HepG2 (cell line): ENCODE measurements at regions not wholly inside any gene's neighbourhood (a gene's known extent, or its start where the extent isn't known, plus 50 kb on each side); places are given as distances from the start of the nearest gene placed in this dataset.

ENCODE experiments used
- ATAC-seq: fragments of 200-7000 bp; cut with Tn5 transposase; 3 replicates; pipeline ENCODE4 v1.9.1; 2020; ENCODE audit warnings: mild to moderate bottlenecking, moderate library complexity
- BruUV-seq: library from RNA; stranded (reverse); fragments of 400-500 nt; replicated peaks from 2 replicates; lab custom pipeline; 2021; lab: Mats Ljungman, UMichigan
- CTCF ChIA-PET: fragments of 300-600 bp; formaldehyde crosslinking; extraction: SDS; loops from one replicate; lab custom pipeline; 2021; ENCODE audit warnings: low total read pairs, inconsistent platforms, low intra/inter-chr PET ratio; lab: Yijun Ruan, JAX
- POLR2A ChIA-PET: fragments of 350-600 bp; sonication (Branson Sonifier 250); formaldehyde crosslinking; loops from one replicate; lab custom pipeline; 2020; ENCODE audit warnings: antibody characterized with exemption, inconsistent platforms; lab: Yijun Ruan, JAX
- DNase-seq: peaks from one replicate; pipeline ENCODE4 v3.0.0-alpha.2; 2015; ENCODE audit warnings: low spot score
- FAIRE-seq: peaks from 3 replicates; lab custom pipeline; 2011; peaks lifted over from hg19 to GRCh38; lab: Jason Lieb, UNC
- H2AFZ ChIP-seq: one replicate; pipeline ENCODE4 v1.6.1; 2011; ENCODE audit warnings: low read length, inconsistent platforms
- H3K27ac ChIP-seq: fragments of 300-600 bp; 3 replicates; pipeline ENCODE4 v1.8.0; 2011; ENCODE audit warnings: mixed run types, mild to moderate bottlenecking, mixed read lengths, low read length, inconsistent platforms; ENCODE audit not compliant: insufficient read depth; ENCODE audit errors: extremely low read length
- H3K27me3 ChIP-seq, 2 experiments: fragments of 200-600 bp in 1 of 2; 2 replicates in 1 of 2; 3 replicates in 1 of 2; pipeline versions ENCODE4 v1.6.0 to v1.8.0; 2011; ENCODE audit warnings: low read length in 2 of 2, mild to moderate bottlenecking in 2 of 2, moderate library complexity in 2 of 2, inconsistent platforms in 1 of 2; ENCODE audit not compliant: insufficient read depth in 2 of 2, control insufficient read depth in 1 of 2
- H3K36me3 ChIP-seq, 2 experiments: fragments of 200-600 bp in 1 of 2; replicated peaks in 1 of 2; 2 replicates in 1 of 2; 3 replicates in 1 of 2; pipeline versions ENCODE4 v1.5.1 to v1.8.0; 2011; ENCODE audit warnings: low read length in 2 of 2, inconsistent platforms in 1 of 2; ENCODE audit not compliant: insufficient read depth in 2 of 2, control insufficient read depth in 1 of 2
- H3K4me1 ChIP-seq: 2 replicates; pipeline ENCODE4 v1.5.1; 2012; ENCODE audit warnings: low read length, inconsistent platforms; ENCODE audit not compliant: insufficient read depth
- H3K4me2 ChIP-seq: 2 replicates; pipeline ENCODE4 v1.6.0; 2011; ENCODE audit warnings: low read depth, low read length, inconsistent platforms
- H3K4me3 ChIP-seq, 3 experiments: fragments of 200-600 bp in 1 of 3; sonication (generic), shearing (Covaris generic) in 1 of 3; replicated peaks in 1 of 3; 2 replicates each; pipeline ENCODE4 v1.5.1; 2011 to 2016; ENCODE audit warnings: low read length in 3 of 3, inconsistent platforms in 2 of 3, low read depth in 2 of 3, mild to moderate bottlenecking in 2 of 3, control low read depth in 1 of 3, mixed read lengths in 1 of 3; ENCODE audit not compliant: insufficient read depth in 1 of 3
- H3K79me2 ChIP-seq: one replicate; pipeline ENCODE4 v1.6.1; 2011; ENCODE audit warnings: low read length, inconsistent platforms; ENCODE audit not compliant: insufficient read depth
- H3K9ac ChIP-seq: 2 replicates; pipeline ENCODE4 v1.6.0; 2011; ENCODE audit warnings: mild to moderate bottlenecking, low read depth, low read length, inconsistent platforms; ENCODE audit not compliant: insufficient read depth
- H3K9me3 ChIP-seq: 2 replicates; pipeline ENCODE4 v1.5.1; 2012; ENCODE audit warnings: mild to moderate bottlenecking, low read length
- H4K20me1 ChIP-seq: 2 replicates; pipeline ENCODE4 v1.6.0; 2011; ENCODE audit warnings: inconsistent platforms, mild to moderate bottlenecking, low read length, moderate library complexity; ENCODE audit not compliant: insufficient read depth
- CCDC6 ChIP-seq: sonication (generic); formaldehyde crosslinking; IDR thresholded peaks from 2 replicates; pipeline ENCODE4 v1.8.1; 2022; ENCODE audit warnings: mild to moderate bottlenecking, missing genetic modification reagents, moderate library complexity
- ELF3 ChIP-seq: IDR thresholded peaks from 2 replicates; pipeline ENCODE4 v1.6.1; 2016; ENCODE audit warnings: missing genetic modification reagents, missing compliant biosample characterization
- FOXJ3 ChIP-seq: sonication (generic); formaldehyde crosslinking; IDR thresholded peaks from 2 replicates; pipeline ENCODE4 v1.4.0; 2020; ENCODE audit warnings: missing genetic modification reagents, mild to moderate bottlenecking, borderline replicate concordance
- JUND ChIP-seq: sonication (generic); formaldehyde crosslinking; IDR thresholded peaks from 2 replicates; pipeline ENCODE4 v1.8.0; 2022; ENCODE audit warnings: mild to moderate bottlenecking, missing genetic modification reagents
- MXD4 ChIP-seq: IDR thresholded peaks from 2 replicates; pipeline ENCODE4 v1.6.1; 2016; ENCODE audit warnings: mild to moderate bottlenecking, missing biosample characterization, missing genetic modification reagents
- PRPF4 ChIP-seq: fragments of 200-400 bp; formaldehyde crosslinking; IDR thresholded peaks from 2 replicates; pipeline ENCODE4 v1.6.1; 2016; ENCODE audit warnings: low read length, low read depth; ENCODE audit not compliant: poor library complexity, severe bottlenecking
- RFX5 ChIP-seq: IDR thresholded peaks from 2 replicates; pipeline ENCODE4 v1.6.1; 2011; ENCODE audit warnings: low read depth, low read length, improper control_type of control experiment
- ZNF205 ChIP-seq: IDR thresholded peaks from 2 replicates; pipeline ENCODE4 v1.6.1; 2018; ENCODE audit warnings: missing biosample characterization, missing genetic modification reagents
- ZNF207 ChIP-seq: fragments of 450-650 bp; IDR thresholded peaks from 2 replicates; pipeline ENCODE4 v1.6.1; 2016; ENCODE audit warnings: antibody characterized with exemption, borderline replicate concordance
- WGBS: methylation state at CpG from one replicate; pipeline ENCODE4 v1.1.6; 2017; ENCODE audit warnings: low lambda C conversion rate; 5-methylcytosine and 5-hydroxymethylcytosine counted together
- in situ Hi-C: cut with HindIII; loops from 2 replicates; pipeline ENCODE4 v1.10.0; 2017; ENCODE audit warnings: low pct_unique_long_range_greater_than_20kb; ENCODE audit not compliant: extremely low pct_ligation_motif_present
- intact Hi-C: fragments of 100-400 bp; cut with micrococcal nuclease; formaldehyde crosslinking; loops from one replicate; pipeline ENCODE4 v1.10.0; 2022; ENCODE audit not compliant: unreplicated experiment
- TF ChIP-seq, protein P1 (sequence below): sonication (generic); formaldehyde crosslinking; IDR thresholded peaks from 2 replicates; pipeline ENCODE4 v1.4.0; 2020; ENCODE audit warnings: missing genetic modification reagents, borderline replicate concordance
- TF ChIP-seq, protein P2 (sequence below): sonication (generic); formaldehyde crosslinking; IDR thresholded peaks from 2 replicates; pipeline ENCODE4 v1.4.0; 2020; ENCODE audit warnings: missing genetic modification reagents, borderline replicate concordance
- TF ChIP-seq, protein P3 (sequence below): sonication (generic); formaldehyde crosslinking; IDR thresholded peaks from 2 replicates; pipeline ENCODE4 v1.5.0; 2020; ENCODE audit warnings: mild to moderate bottlenecking, missing genetic modification reagents, moderate library complexity

DNA sequence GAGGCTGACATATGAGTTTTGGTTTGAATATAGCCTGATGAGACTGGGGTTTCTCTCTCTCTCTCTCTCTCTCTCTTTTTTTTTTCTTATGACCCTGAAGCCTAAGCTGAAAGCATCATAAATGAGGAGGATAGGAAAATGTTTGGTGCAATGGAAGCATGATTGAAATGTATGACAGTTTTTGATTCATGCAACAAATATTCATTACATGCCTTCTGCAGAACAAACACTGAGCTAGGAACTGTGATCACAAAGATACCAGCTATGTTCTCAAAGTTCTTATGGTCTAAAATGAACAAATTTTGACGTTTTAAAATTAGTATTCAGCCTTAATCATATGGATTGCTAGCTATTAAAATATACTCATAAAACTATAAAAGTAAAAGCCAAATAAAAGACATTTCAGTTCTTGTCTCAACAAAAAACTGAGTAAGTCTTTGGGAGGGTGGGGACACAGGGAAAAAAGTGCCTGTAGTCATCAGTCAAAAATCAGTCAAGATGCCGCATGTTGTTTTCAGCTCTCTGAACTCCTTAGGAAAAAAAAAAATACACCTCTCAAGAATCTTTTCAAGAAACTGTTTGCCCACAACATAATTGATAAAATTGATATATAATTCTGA, 57.2 kb downstream of the NKX6-1 start:
- H3K27ac ChIP-seq, result no peak overlapping the region
- 26% methylated on average over 2 of the region's 2 CpGs for WGBS
- no peaks in the 10 kb centered on the region for H3K9me3 ChIP-seq
- H3K4me1 ChIP-seq, result no peaks in the 10 kb centered on the region
- no peak for ATAC-seq
- no peak overlapping the region for H3K9ac ChIP-seq
- no peak for DNase-seq
- H3K27me3 ChIP-seq, result no peaks in the 10 kb centered on the region
- intact Hi-C loops (no loop called here), in situ Hi-C loops (no loop called here)
- BruUV-seq, result no TSS peak
- H3K4me2 ChIP-seq, result no peak overlapping the region
- no peak overlapping the region for H3K4me3 ChIP-seq
- no peaks in the 10 kb centered on the region for H3K36me3 ChIP-seq
- H2AFZ ChIP-seq, result no peak overlapping the region
- no peak for FAIRE-seq
- no peaks in the 10 kb centered on the region for H3K79me2 ChIP-seq
- TF ChIP-seq MXD4, result no peak
- TF ChIP-seq, protein P1, sequence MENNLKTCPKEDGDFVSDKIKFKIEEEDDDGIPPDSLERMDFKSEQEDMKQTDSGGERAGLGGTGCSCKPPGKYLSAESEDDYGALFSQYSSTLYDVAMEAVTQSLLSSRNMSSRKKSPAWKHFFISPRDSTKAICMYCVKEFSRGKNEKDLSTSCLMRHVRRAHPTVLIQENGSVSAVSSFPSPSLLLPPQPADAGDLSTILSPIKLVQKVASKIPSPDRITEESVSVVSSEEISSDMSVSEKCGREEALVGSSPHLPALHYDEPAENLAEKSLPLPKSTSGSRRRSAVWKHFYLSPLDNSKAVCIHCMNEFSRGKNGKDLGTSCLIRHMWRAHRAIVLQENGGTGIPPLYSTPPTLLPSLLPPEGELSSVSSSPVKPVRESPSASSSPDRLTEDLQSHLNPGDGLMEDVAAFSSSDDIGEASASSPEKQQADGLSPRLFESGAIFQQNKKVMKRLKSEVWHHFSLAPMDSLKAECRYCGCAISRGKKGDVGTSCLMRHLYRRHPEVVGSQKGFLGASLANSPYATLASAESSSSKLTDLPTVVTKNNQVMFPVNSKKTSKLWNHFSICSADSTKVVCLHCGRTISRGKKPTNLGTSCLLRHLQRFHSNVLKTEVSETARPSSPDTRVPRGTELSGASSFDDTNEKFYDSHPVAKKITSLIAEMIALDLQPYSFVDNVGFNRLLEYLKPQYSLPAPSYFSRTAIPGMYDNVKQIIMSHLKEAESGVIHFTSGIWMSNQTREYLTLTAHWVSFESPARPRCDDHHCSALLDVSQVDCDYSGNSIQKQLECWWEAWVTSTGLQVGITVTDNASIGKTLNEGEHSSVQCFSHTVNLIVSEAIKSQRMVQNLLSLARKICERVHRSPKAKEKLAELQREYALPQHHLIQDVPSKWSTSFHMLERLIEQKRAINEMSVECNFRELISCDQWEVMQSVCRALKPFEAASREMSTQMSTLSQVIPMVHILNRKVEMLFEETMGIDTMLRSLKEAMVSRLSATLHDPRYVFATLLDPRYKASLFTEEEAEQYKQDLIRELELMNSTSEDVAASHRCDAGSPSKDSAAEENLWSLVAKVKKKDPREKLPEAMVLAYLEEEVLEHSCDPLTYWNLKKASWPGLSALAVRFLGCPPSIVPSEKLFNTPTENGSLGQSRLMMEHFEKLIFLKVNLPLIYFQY (CRISPR knock-in tag), result no peak
- no peak for TF ChIP-seq CCDC6
- no peak for TF ChIP-seq ZNF207
- TF ChIP-seq FOXJ3 (CRISPR knock-in tag), result no peak
- TF ChIP-seq ZNF205 (CRISPR knock-in tag), result no peak
- no peak for TF ChIP-seq ELF3 (CRISPR knock-in tag)
- TF ChIP-seq, protein P2, sequence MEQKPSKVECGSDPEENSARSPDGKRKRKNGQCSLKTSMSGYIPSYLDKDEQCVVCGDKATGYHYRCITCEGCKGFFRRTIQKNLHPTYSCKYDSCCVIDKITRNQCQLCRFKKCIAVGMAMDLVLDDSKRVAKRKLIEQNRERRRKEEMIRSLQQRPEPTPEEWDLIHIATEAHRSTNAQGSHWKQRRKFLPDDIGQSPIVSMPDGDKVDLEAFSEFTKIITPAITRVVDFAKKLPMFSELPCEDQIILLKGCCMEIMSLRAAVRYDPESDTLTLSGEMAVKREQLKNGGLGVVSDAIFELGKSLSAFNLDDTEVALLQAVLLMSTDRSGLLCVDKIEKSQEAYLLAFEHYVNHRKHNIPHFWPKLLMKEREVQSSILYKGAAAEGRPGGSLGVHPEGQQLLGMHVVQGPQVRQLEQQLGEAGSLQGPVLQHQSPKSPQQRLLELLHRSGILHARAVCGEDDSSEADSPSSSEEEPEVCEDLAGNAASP (CRISPR knock-in tag), result no peak
- TF ChIP-seq, protein P3, sequence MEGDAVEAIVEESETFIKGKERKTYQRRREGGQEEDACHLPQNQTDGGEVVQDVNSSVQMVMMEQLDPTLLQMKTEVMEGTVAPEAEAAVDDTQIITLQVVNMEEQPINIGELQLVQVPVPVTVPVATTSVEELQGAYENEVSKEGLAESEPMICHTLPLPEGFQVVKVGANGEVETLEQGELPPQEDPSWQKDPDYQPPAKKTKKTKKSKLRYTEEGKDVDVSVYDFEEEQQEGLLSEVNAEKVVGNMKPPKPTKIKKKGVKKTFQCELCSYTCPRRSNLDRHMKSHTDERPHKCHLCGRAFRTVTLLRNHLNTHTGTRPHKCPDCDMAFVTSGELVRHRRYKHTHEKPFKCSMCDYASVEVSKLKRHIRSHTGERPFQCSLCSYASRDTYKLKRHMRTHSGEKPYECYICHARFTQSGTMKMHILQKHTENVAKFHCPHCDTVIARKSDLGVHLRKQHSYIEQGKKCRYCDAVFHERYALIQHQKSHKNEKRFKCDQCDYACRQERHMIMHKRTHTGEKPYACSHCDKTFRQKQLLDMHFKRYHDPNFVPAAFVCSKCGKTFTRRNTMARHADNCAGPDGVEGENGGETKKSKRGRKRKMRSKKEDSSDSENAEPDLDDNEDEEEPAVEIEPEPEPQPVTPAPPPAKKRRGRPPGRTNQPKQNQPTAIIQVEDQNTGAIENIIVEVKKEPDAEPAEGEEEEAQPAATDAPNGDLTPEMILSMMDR, result no peak
- TF ChIP-seq JUND, result no peak
- TF ChIP-seq RFX5, result no peak
- no peak for TF ChIP-seq PRPF4
- TF ChIP-seq, all 625 proteins: peak for 0
- CTCF ChIA-PET, result no interaction called here
- POLR2A ChIA-PET, result no interaction called here
- no peaks in the 10 kb centered on the region for H4K20me1 ChIP-seq
